Colonic mucosa (tissue), 4 donors: ENCODE measurements at regions not wholly inside any gene's neighbourhood (a gene's known extent, or its start where the extent isn't known, plus 50 kb on each side); places are given as distances from the start of the nearest gene placed in this dataset.

Experiments
- DNase-seq: peaks from one replicate; pipeline ENCODE4 v3.0.0-alpha.2; 2020
- H3K27ac ChIP-seq: fragments of 200-600 bp; one replicate; pipeline ENCODE4 v1.8.0; 2021
- H3K27me3 ChIP-seq: fragments of 200-600 bp; one replicate; pipeline ENCODE4 v1.8.0; 2021
- H3K36me3 ChIP-seq: fragments of 200-600 bp; one replicate; pipeline ENCODE4 v1.8.0; 2021
- H3K4me1 ChIP-seq: fragments of 200-600 bp; one replicate; pipeline ENCODE4 v1.8.0; 2021; ENCODE audit warnings: mild to moderate bottlenecking
- H3K4me3 ChIP-seq: fragments of 200-600 bp; one replicate; pipeline ENCODE4 v1.8.0; 2021
- H3K9ac ChIP-seq, 2 donors: one replicate each; pipeline ENCODE4 v1.7.0; 2013; ENCODE audit warnings: control low read depth in 2 of 2, low read depth in 2 of 2, low read length in 2 of 2
- H3K9me3 ChIP-seq: fragments of 200-600 bp; one replicate; pipeline ENCODE4 v1.8.0; 2021
- CTCF ChIP-seq: fragments of 200-600 bp; IDR thresholded peaks from one replicate; pipeline ENCODE4 v1.8.0; 2022; ENCODE audit warnings: antibody characterized with exemption, mild to moderate bottlenecking
- intact Hi-C: fragments of 100-400 bp; cut with DNase I; formaldehyde crosslinking; loops from one replicate; pipeline ENCODE4 v1.14.1; 2022
- donor health status: healthy.
- donor health status: DM: no; HTN: no; CAD: no.
- donor health status: DM: no; HTN: no; CAD: no.

- DNase-seq = peak; percentile 74
- intact Hi-C loops = no loop called here
- Histone ChIP-seq H3K27ac (no peak overlapping the region), H3K36me3 (no peaks in the 10 kb centered on the region), H3K4me1 (no peaks in the 10 kb centered on the region), H3K9ac (no peak overlapping the region), H3K4me3 (no peak overlapping the region), H3K27me3 (no peaks in the 10 kb centered on the region), H3K9me3 (no peaks in the 10 kb centered on the region)
- peak; percentile 97 for TF ChIP-seq CTCF
Measured at GRCh38 chr12:127280393-127281275, 986.3 kb upstream of the TMEM132C start.

- Histone ChIP-seq H3K27ac (no peak overlapping the region), H3K9ac (no peak overlapping the region), H3K36me3 (no peaks in the 10 kb centered on the region), H3K27me3 (no peaks in the 10 kb centered on the region), H3K4me1 (no peaks in the 10 kb centered on the region), H3K4me3 (no peak overlapping the region), H3K9me3 (no peaks in the 10 kb centered on the region)
- intact Hi-C loops = no loop called here
- TF ChIP-seq CTCF = no peak
- DNase-seq = no peak
Measured at GRCh38 chr12:127282786-127283565, 984.0 kb upstream of the TMEM132C start.

GRCh38 chr12:127284021-127284420 lies 982.9 kb upstream of the TMEM132C start:
- TF ChIP-seq CTCF = no peak
- Histone ChIP-seq H3K4me1 (no peaks in the 10 kb centered on the region), H3K27me3 (no peaks in the 10 kb centered on the region), H3K9ac (no peak overlapping the region), H3K9me3 (no peaks in the 10 kb centered on the region), H3K36me3 (no peaks in the 10 kb centered on the region), H3K27ac (no peak overlapping the region), H3K4me3 (no peak overlapping the region)
- intact Hi-C loops = no loop called here
- DNase-seq = no peak

- Histone ChIP-seq H3K27me3 (no peaks in the 10 kb centered on the region), H3K9ac (no peak overlapping the region), H3K36me3 (no peaks in the 10 kb centered on the region), H3K27ac (no peak overlapping the region), H3K9me3 (no peaks in the 10 kb centered on the region), H3K4me1 (no peaks in the 10 kb centered on the region), H3K4me3 (no peak overlapping the region)
- TF ChIP-seq CTCF = no peak
- no peak for DNase-seq
- intact Hi-C loops = no loop called here
Measured at GRCh38 chr12:127284870-127285431, 982.0 kb upstream of the TMEM132C start.

- Histone ChIP-seq H3K36me3 (no peaks in the 10 kb centered on the region), H3K27ac (no peak overlapping the region), H3K27me3 (no peaks in the 10 kb centered on the region), H3K4me1 (no peaks in the 10 kb centered on the region), H3K9ac (no peak overlapping the region), H3K9me3 (no peaks in the 10 kb centered on the region), H3K4me3 (no peak overlapping the region)
- intact Hi-C loops = no loop called here
- no peak for TF ChIP-seq CTCF
- DNase-seq = no peak
Measured at GRCh38 chr12:127286281-127286680, 980.7 kb upstream of the TMEM132C start.
